Suprapubic skin (tissue), 4 donors: ENCODE measurements at regions not wholly inside any gene's neighbourhood (a gene's known extent, or its start where the extent isn't known, plus 50 kb on each side); places are given as distances from the start of the nearest gene placed in this dataset.

Source experiments
- DNase-seq, 2 donors: peaks; one replicate each; pipeline ENCODE4 v3.0.0-alpha.2; 2019; ENCODE audit warnings: low spot score in 2 of 2
- H3K27ac ChIP-seq: fragments of 200-600 bp; sonication (generic); one replicate; pipeline ENCODE4 v1.5.1; 2019
- H3K27me3 ChIP-seq: fragments of 200-600 bp; sonication (generic); one replicate; pipeline ENCODE4 v1.5.1; 2019
- H3K36me3 ChIP-seq: fragments of 200-600 bp; sonication (generic); one replicate; pipeline ENCODE4 v1.5.1; 2019
- H3K4me1 ChIP-seq: fragments of 200-600 bp; sonication (generic); one replicate; pipeline ENCODE4 v1.5.1; 2019
- H3K4me3 ChIP-seq: fragments of 200-600 bp; sonication (generic); one replicate; pipeline ENCODE4 v1.5.1; 2019; ENCODE audit warnings: mild to moderate bottlenecking
- H3K9me3 ChIP-seq: fragments of 200-600 bp; sonication (generic); one replicate; pipeline ENCODE4 v1.5.1; 2019
- CTCF ChIP-seq, 2 donors: fragments of 200-600 bp in 1 of 2; fragments of 450-650 bp in 1 of 2; sonication (generic) in 1 of 2; IDR thresholded peaks; one replicate each; pipeline ENCODE4 v1.5.1; 2016 to 2019; ENCODE audit warnings: antibody characterized with exemption in 2 of 2, mild to moderate bottlenecking in 1 of 2, moderate library complexity in 1 of 2
- EP300 ChIP-seq: sonication (generic); formaldehyde crosslinking; IDR thresholded peaks from one replicate; pipeline ENCODE4 v1.6.1; 2017; ENCODE audit warnings: antibody characterized with exemption
- POLR2A ChIP-seq, 2 donors: fragments of 450-650 bp; IDR thresholded peaks; one replicate each; pipeline ENCODE4 v1.6.1; 2017; ENCODE audit warnings: antibody characterized with exemption in 2 of 2, mild to moderate bottlenecking in 2 of 2, moderate library complexity in 2 of 2
- POLR2AphosphoS5 ChIP-seq, 3 donors: sonication (generic); formaldehyde crosslinking; IDR thresholded peaks; one replicate each; pipeline ENCODE4 v1.6.1; 2017; ENCODE audit warnings: antibody characterized with exemption in 3 of 3
- WGBS: methylation state at CpG from one replicate; pipeline ENCODE4 v1.1.5; 2018; 5-methylcytosine and 5-hydroxymethylcytosine counted together

GRCh38 chr6:170172392-170172791 lies 118.5 kb downstream of the DLL1 start:
- Histone ChIP-seq H3K27ac (no peak overlapping the region), H3K4me1 (peaks cover 3% of the 10 kb centered on the region)
- 75% methylated on average over 5 of the region's 5 CpGs for WGBS

GRCh38 chr6:170167657-170168159 lies 123.2 kb downstream of the DLL1 start:
- no peak overlapping the region for H3K27ac ChIP-seq
- WGBS: 83% methylated on average over 8 of the region's 19 CpGs
- H3K4me3 ChIP-seq: no peak overlapping the region
- H3K36me3 ChIP-seq: no peaks in the 10 kb centered on the region
- no peaks in the 10 kb centered on the region for H3K9me3 ChIP-seq
- H3K4me1 ChIP-seq: peaks cover 11% of the 10 kb centered on the region
- peaks cover 14% of the 10 kb centered on the region for H3K27me3 ChIP-seq
- TF ChIP-seq POLR2AphosphoS5 (IDR thresholded peaks at IDR 0.05) (no peak), EP300 (no peak), CTCF (IDR thresholded peaks at IDR 0.05) (no peak), POLR2A (IDR thresholded peaks at IDR 0.05) (no peak)
- peak; percentile 51 to 67 for DNase-seq

More at GRCh38 chr6:170172392-170172791, 118.5 kb downstream of the DLL1 start:
- no peaks in the 10 kb centered on the region for H3K9me3 ChIP-seq
- TF ChIP-seq CTCF (IDR thresholded peaks at IDR 0.05) (no peak), POLR2AphosphoS5 (IDR thresholded peaks at IDR 0.05) (no peak), EP300 (no peak), POLR2A (IDR thresholded peaks at IDR 0.05) (no peak)
- H3K4me3 ChIP-seq: no peak overlapping the region
- no peak for DNase-seq
- H3K27me3 ChIP-seq: no peaks in the 10 kb centered on the region
- H3K36me3 ChIP-seq: no peaks in the 10 kb centered on the region

- peaks cover 11% of the 10 kb centered on the region for H3K4me1 ChIP-seq
- peaks cover 14% of the 10 kb centered on the region for H3K27me3 ChIP-seq
- H3K4me3 ChIP-seq: no peak overlapping the region
- TF ChIP-seq EP300 (no peak), CTCF (IDR thresholded peaks at IDR 0.05) (no peak), POLR2A (IDR thresholded peaks at IDR 0.05) (no peak), POLR2AphosphoS5 (IDR thresholded peaks at IDR 0.05) (no peak)
- WGBS: 82% methylated on average over 24 of the region's 31 CpGs
- H3K36me3 ChIP-seq: no peaks in the 10 kb centered on the region
- DNase-seq: peak; percentile 55 to 64
- no peak overlapping the region for H3K27ac ChIP-seq
- H3K9me3 ChIP-seq: no peaks in the 10 kb centered on the region
Observed at GRCh38 chr6:170166511-170167122, 124.3 kb downstream of the DLL1 start.

- H3K4me1 ChIP-seq: peaks cover 11% of the 10 kb centered on the region
- WGBS: 85% methylated on average over 20 of the region's 22 CpGs
- H3K36me3 ChIP-seq: no peaks in the 10 kb centered on the region
- H3K27me3 ChIP-seq: peaks cover 14% of the 10 kb centered on the region
- H3K9me3 ChIP-seq: no peaks in the 10 kb centered on the region
- TF ChIP-seq POLR2AphosphoS5 (IDR thresholded peaks at IDR 0.05) (no peak), EP300 (no peak), POLR2A (IDR thresholded peaks at IDR 0.05) (no peak), CTCF (IDR thresholded peaks at IDR 0.05) (no peak)
- H3K27ac ChIP-seq: no peak overlapping the region
- no peak overlapping the region for H3K4me3 ChIP-seq
- DNase-seq: peak; percentile 49 to 76
Observed at GRCh38 chr6:170165471-170166117, 125.3 kb downstream of the DLL1 start.

- Histone ChIP-seq H3K9me3 (no peaks in the 10 kb centered on the region), H3K4me1 (peaks cover 11% of the 10 kb centered on the region), H3K27ac (no peak overlapping the region), H3K27me3 (peaks cover 14% of the 10 kb centered on the region), H3K36me3 (no peaks in the 10 kb centered on the region), H3K4me3 (no peak overlapping the region)
- TF ChIP-seq EP300 (no peak), CTCF (IDR thresholded peaks at IDR 0.05) (peak in 1 of 2 donors; percentile 13)
- 60% methylated on average over 6 of the region's 11 CpGs for WGBS
- DNase-seq: peak; percentile 59 to 78
Observed at GRCh38 chr6:170165085-170165470, 125.8 kb downstream of the DLL1 start.
